ENCODE measurements at regions not wholly inside any gene's neighbourhood (a gene's known extent, or its start where the extent isn't known, plus 50 kb on each side); places are given as distances from the start of the nearest gene placed in this dataset.
"Not testable (repeated sequence)": the region's sequence is repeated elsewhere in the genome, so short reads cannot be mapped to it uniquely, and the experiment has no call there.

- TF ChIP-seq BHLHE40 (IDR thresholded peaks at IDR 0.05; ENCODE audit: borderline replicate concordance in 1 of 2, low read depth in 2 of 2, low read length in 1 of 2) (no peak), ATF3 (IDR thresholded peaks at IDR 0.05; ENCODE audit: borderline replicate concordance, extremely low read depth, low read depth, low read length) (no peak)
Measured at GRCh38 chrX:82782014-82782413, 726.1 kb upstream of the POU3F4 start (continued).

- CTCF ChIA-PET; in situ Hi-C loops (cut with MboI); DNase-seq (ENCODE audit: low read depth, low spot score); H3K79me2 ChIP-seq (ENCODE audit: control insufficient read depth, insufficient read depth, low read length); H3K27me3 ChIP-seq (replicated peaks in 1 of 2; ENCODE audit: control insufficient read depth in 2 of 2, insufficient read depth in 2 of 2, low read length in 1 of 2); H3K4me1 ChIP-seq (ENCODE audit: control insufficient read depth, insufficient read depth, low read length); H3K4me2 ChIP-seq (ENCODE audit: control insufficient read depth, insufficient read depth); RAD21 ChIA-PET (ENCODE audit: unreplicated experiment); H3K36me3 ChIP-seq (ENCODE audit: control insufficient read depth in 2 of 2, insufficient read depth in 2 of 2, low read length in 1 of 2); POLR2A ChIA-PET; BruUV-seq (replicated peaks); FAIRE-seq; H3K4me3 ChIP-seq; H3K9me3 ChIP-seq (replicated peaks; ENCODE audit: control insufficient read depth, insufficient read depth, low read length); intact Hi-C loops (cut with micrococcal nuclease; ENCODE audit: unreplicated experiment); H3K9ac ChIP-seq (ENCODE audit: control insufficient read depth, insufficient read depth, low read length); H3K27ac ChIP-seq (ENCODE audit: control insufficient read depth, insufficient read depth); ATAC-seq; H2AFZ ChIP-seq (ENCODE audit: control insufficient read depth, low read depth, low read length); H4K20me1 ChIP-seq (ENCODE audit: control insufficient read depth, insufficient read depth): not testable (repeated sequence)
- SMC1A ChIA-PET (ENCODE audit: uncharacterized antibody, unreplicated experiment): interaction anchor here (1.4 kb wide), 1 partner anchor 51 kb away, joined by 4 read pairs; no protein-coding TSS in a partner anchor
- 47% methylated on average over 5 of the region's 5 CpGs for WGBS (ENCODE audit: insufficient coverage, insufficient replicate concordance, low lambda C conversion rate, missing lambda C conversion rate)
Measured at GRCh38 chrX:82812902-82813301, 695.2 kb upstream of the POU3F4 start.

- Histone ChIP-seq H3K4me2 (ENCODE audit: control insufficient read depth, insufficient read depth) (no peak overlapping the region), H3K4me1 (ENCODE audit: control insufficient read depth, insufficient read depth, low read length) (no peaks in the 10 kb centered on the region), H3K36me3 (ENCODE audit: control insufficient read depth in 2 of 2, insufficient read depth in 2 of 2, low read length in 1 of 2) (no peaks in the 10 kb centered on the region), H4K20me1 (ENCODE audit: control insufficient read depth, insufficient read depth) (no peaks in the 10 kb centered on the region), H3K4me3 (no peak overlapping the region), H3K9ac (ENCODE audit: control insufficient read depth, insufficient read depth, low read length) (no peak overlapping the region), H3K27me3 (replicated peaks in 1 of 2; ENCODE audit: control insufficient read depth in 2 of 2, insufficient read depth in 2 of 2, low read length in 1 of 2) (no peaks in the 10 kb centered on the region), H3K79me2 (ENCODE audit: control insufficient read depth, insufficient read depth, low read length) (no peaks in the 10 kb centered on the region), H3K9me3 (replicated peaks; ENCODE audit: control insufficient read depth, insufficient read depth, low read length) (no peaks in the 10 kb centered on the region), H3K27ac (ENCODE audit: control insufficient read depth, insufficient read depth) (no peak overlapping the region), H2AFZ (ENCODE audit: control insufficient read depth, low read depth, low read length) (no peak overlapping the region)
- no TSS peak for BruUV-seq (replicated peaks)
- ChIA-PET RAD21 (ENCODE audit: unreplicated experiment) (no interaction called here), SMC1A (ENCODE audit: uncharacterized antibody, unreplicated experiment) (no interaction called here), POLR2A (no interaction called here), CTCF (interaction anchor here (0.6 kb wide), 1 partner anchor 161 kb away, joined by 3 read pairs; no protein-coding TSS in a partner anchor)
- no peak for FAIRE-seq
- no peak for ATAC-seq
- in situ Hi-C loops (cut with MboI) (no loop called here), intact Hi-C loops (cut with micrococcal nuclease; ENCODE audit: unreplicated experiment) (no loop called here)
- no peak for DNase-seq (ENCODE audit: low read depth, low spot score)
- WGBS (ENCODE audit: insufficient coverage, insufficient replicate concordance, low lambda C conversion rate, missing lambda C conversion rate): 0% methylated on average over 1 of the region's 1 CpG
- TF ChIP-seq TCF12 (IDR thresholded peaks at IDR 0.05; ENCODE audit: low read depth, low read length) (no peak), ZNF24 (IDR thresholded peaks at IDR 0.05) (no peak), IRF3 (IDR thresholded peaks at IDR 0.05) (no peak), PAX5 (IDR thresholded peaks at IDR 0.05; ENCODE audit: borderline replicate concordance, low read depth, low read length) (no peak), NFYB (IDR thresholded peaks at IDR 0.05; ENCODE audit: insufficient read depth, low read depth, low read length) (no peak), CREB1 (IDR thresholded peaks at IDR 0.05; ENCODE audit: low read depth) (no peak), SIN3A (IDR thresholded peaks at IDR 0.05; ENCODE audit: low read depth, low read length) (no peak), FOXK2 (IDR thresholded peaks at IDR 0.05) (no peak), ZBTB4 (CRISPR knock-in tag; IDR thresholded peaks at IDR 0.05) (no peak), KLF5 (IDR thresholded peaks at IDR 0.05; ENCODE audit: partially characterized antibody) (no peak), GATAD2B (conservative IDR thresholded peaks at IDR 0.05; ENCODE audit: low read depth) (no peak)
Measured at GRCh38 chrX:82813671-82814078, 694.4 kb upstream of the POU3F4 start.
